Activated CD8-positive, alpha-beta memory T cell treated with anti-CD3 and anti-CD28 coated beads, Interleukin-2, amount 50 U/mL, for 1 hour (primary cell): ENCODE measurements at regions not wholly inside any gene's neighbourhood (a gene's known extent, or its start where the extent isn't known, plus 50 kb on each side); places are given as distances from the start of the nearest gene placed in this dataset.
"Not testable (repeated sequence)": the region's sequence is repeated elsewhere in the genome, so short reads cannot be mapped to it uniquely, and the experiment has no call there.

Experiments
- DNase-seq: peaks from one replicate; pipeline ENCODE4 v3.0.0-alpha.2; 2020; ENCODE audit errors: extremely low read depth

- DNase-seq: not testable (repeated sequence)
Measured at GRCh38 chr7:113600428-113600827, 318.4 kb downstream of the PPP1R3A start.

- DNase-seq: not testable (repeated sequence)
Measured at GRCh38 chr7:113593455-113593854, 325.4 kb downstream of the PPP1R3A start.

- DNase-seq: not testable (repeated sequence)
Measured at GRCh38 chr7:113592924-113593323, 325.9 kb downstream of the PPP1R3A start.

- no peak for DNase-seq
Measured at GRCh38 chr7:113582471-113582870, 336.3 kb downstream of the PPP1R3A start.

GRCh38 chr7:113563257-113563656 lies 355.6 kb downstream of the PPP1R3A start:
- DNase-seq: not testable (repeated sequence)

GRCh38 chr7:113562801-113563200 lies 356.0 kb downstream of the PPP1R3A start:
- DNase-seq: no peak

- no peak for DNase-seq
Measured at GRCh38 chr7:113562242-113562641, 356.6 kb downstream of the PPP1R3A start.

GRCh38 chr7:113561446-113561845 lies 357.4 kb downstream of the PPP1R3A start:
- no peak for DNase-seq

GRCh38 chr7:113550966-113551365 lies 367.8 kb downstream of the PPP1R3A start:
- DNase-seq: no peak

GRCh38 chr7:113548561-113548960 lies 370.2 kb downstream of the PPP1R3A start:
- no peak for DNase-seq

GRCh38 chr7:113548137-113548536 lies 370.7 kb downstream of the PPP1R3A start:
- no peak for DNase-seq

GRCh38 chr7:113521468-113521867 lies 397.3 kb downstream of the PPP1R3A start:
- no peak for DNase-seq

- DNase-seq: no peak
Measured at GRCh38 chr7:113519472-113519871, 399.3 kb downstream of the PPP1R3A start.

GRCh38 chr7:113504691-113505090 lies 386.3 kb upstream of the SMIM30 start:
- no peak for DNase-seq

GRCh38 chr7:113504142-113504541 lies 385.8 kb upstream of the SMIM30 start:
- no peak for DNase-seq

- not testable (repeated sequence) for DNase-seq
Measured at GRCh38 chr7:113496586-113496985, 378.2 kb upstream of the SMIM30 start.

GRCh38 chr7:113494797-113495566 lies 376.6 kb upstream of the SMIM30 start:
- DNase-seq: not testable (repeated sequence)

- no peak for DNase-seq
Measured at GRCh38 chr7:113491305-113491704, 373.0 kb upstream of the SMIM30 start.

- DNase-seq: no peak
Measured at GRCh38 chr7:113487925-113488731, 369.8 kb upstream of the SMIM30 start.

GRCh38 chr7:113486548-113486947 lies 368.2 kb upstream of the SMIM30 start:
- DNase-seq: no peak

- DNase-seq: no peak
Measured at GRCh38 chr7:113483657-113484056, 365.3 kb upstream of the SMIM30 start.

GRCh38 chr7:113480537-113480936 lies 362.2 kb upstream of the SMIM30 start:
- no peak for DNase-seq
